ENCODE measurements at regions not wholly inside any gene's neighbourhood (a gene's known extent, or its start where the extent isn't known, plus 50 kb on each side); places are given as distances from the start of the nearest gene placed in this dataset.

DNA sequence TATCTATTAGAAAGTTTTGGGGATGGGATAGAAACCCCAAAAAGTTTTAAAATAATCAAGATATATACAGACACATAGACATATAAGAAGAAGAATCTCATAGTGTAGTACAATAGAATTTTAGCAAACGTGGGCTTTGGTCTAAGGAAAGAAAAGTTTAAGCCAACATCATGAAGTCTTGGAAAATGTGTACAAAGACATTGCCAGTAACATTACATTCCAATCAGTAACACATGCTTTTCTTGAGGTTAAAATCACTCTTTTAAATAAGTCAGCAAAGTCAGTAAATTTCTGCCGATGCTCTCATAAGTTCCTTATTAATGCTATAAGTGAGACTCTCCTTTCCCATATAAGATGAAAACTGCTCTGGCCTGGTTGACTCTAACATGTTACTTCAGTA, 201.1 kb upstream of the LRIG3 start:
- TF ChIP-seq, protein P1, sequence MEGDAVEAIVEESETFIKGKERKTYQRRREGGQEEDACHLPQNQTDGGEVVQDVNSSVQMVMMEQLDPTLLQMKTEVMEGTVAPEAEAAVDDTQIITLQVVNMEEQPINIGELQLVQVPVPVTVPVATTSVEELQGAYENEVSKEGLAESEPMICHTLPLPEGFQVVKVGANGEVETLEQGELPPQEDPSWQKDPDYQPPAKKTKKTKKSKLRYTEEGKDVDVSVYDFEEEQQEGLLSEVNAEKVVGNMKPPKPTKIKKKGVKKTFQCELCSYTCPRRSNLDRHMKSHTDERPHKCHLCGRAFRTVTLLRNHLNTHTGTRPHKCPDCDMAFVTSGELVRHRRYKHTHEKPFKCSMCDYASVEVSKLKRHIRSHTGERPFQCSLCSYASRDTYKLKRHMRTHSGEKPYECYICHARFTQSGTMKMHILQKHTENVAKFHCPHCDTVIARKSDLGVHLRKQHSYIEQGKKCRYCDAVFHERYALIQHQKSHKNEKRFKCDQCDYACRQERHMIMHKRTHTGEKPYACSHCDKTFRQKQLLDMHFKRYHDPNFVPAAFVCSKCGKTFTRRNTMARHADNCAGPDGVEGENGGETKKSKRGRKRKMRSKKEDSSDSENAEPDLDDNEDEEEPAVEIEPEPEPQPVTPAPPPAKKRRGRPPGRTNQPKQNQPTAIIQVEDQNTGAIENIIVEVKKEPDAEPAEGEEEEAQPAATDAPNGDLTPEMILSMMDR (conservative IDR thresholded peaks at IDR 0.05; ENCODE audit: low read length), result no peak
- TF ChIP-seq EZH2phosphoT487 (IDR thresholded peaks at IDR 0.05; ENCODE audit: borderline replicate concordance, low read depth, low read length), result no peak
